Neural progenitor cell (in vitro differentiated cells): ENCODE measurements at regions not wholly inside any gene's neighbourhood (a gene's known extent, or its start where the extent isn't known, plus 50 kb on each side); places are given as distances from the start of the nearest gene placed in this dataset.

Experiments
- EZH2 ChIP-seq: fragments of 200-600 bp; sonication (generic); IDR thresholded peaks from 2 replicates; pipeline ENCODE4 v1.6.1; 2017; ENCODE audit warnings: antibody characterized with exemption, mild to moderate bottlenecking, moderate library complexity
- EZH2phosphoT487 ChIP-seq: fragments of 200-600 bp; sonication (generic); IDR thresholded peaks from 2 replicates; pipeline ENCODE4 v1.6.1; 2017; ENCODE audit warnings: antibody characterized with exemption
- TF ChIP-seq, protein P1 (sequence below): fragments of 200-600 bp; sonication (generic); IDR thresholded peaks from 2 replicates; pipeline ENCODE4 v1.5.1; 2017; ENCODE audit warnings: antibody characterized with exemption, mild to moderate bottlenecking

DNA sequence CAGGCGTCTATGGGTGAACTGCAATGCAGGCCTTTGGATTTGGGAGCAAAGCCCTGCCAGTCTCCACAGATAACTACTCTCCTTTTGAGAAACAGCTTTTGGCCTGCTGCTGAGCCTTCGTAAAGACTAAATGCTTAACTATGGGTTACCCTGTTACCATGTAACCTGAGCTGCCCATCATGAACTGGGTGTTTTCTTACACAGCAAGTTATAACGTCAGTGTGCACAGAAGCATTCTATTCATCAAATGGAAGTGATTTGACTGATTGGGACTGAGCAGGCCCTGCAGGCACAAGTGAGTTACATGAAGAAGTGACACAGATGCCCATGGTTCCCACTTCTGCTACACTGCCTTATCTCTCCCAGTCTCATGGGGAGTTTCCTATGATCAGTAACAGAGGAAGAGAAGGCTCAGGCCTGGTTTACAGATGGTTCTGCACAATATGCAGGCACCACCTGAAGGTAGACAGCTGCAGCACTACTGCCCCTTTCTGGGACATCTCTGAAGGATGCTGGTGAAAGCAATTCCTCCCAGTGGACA is 319.1 kb downstream of the CD83 start:
- TF ChIP-seq, protein P1, sequence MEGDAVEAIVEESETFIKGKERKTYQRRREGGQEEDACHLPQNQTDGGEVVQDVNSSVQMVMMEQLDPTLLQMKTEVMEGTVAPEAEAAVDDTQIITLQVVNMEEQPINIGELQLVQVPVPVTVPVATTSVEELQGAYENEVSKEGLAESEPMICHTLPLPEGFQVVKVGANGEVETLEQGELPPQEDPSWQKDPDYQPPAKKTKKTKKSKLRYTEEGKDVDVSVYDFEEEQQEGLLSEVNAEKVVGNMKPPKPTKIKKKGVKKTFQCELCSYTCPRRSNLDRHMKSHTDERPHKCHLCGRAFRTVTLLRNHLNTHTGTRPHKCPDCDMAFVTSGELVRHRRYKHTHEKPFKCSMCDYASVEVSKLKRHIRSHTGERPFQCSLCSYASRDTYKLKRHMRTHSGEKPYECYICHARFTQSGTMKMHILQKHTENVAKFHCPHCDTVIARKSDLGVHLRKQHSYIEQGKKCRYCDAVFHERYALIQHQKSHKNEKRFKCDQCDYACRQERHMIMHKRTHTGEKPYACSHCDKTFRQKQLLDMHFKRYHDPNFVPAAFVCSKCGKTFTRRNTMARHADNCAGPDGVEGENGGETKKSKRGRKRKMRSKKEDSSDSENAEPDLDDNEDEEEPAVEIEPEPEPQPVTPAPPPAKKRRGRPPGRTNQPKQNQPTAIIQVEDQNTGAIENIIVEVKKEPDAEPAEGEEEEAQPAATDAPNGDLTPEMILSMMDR, result no peak
- TF ChIP-seq EZH2 (no peak), EZH2phosphoT487 (no peak)
